A673 (cell line): ENCODE measurements at regions not wholly inside any gene's neighbourhood (a gene's known extent, or its start where the extent isn't known, plus 50 kb on each side); places are given as distances from the start of the nearest gene placed in this dataset.

Source experiments
- CTCF ChIP-seq: fragments of 300-800, 200-600 bp; sonication (generic); conservative IDR thresholded peaks from 2 replicates; pipeline ENCODE4 v1.5.1; 2017; ENCODE audit warnings: low read depth, mild to moderate bottlenecking, antibody characterized with exemption, low read length, moderate library complexity, mixed read lengths
- EZH2 ChIP-seq: fragments of 200-600 bp; sonication (generic); IDR thresholded peaks from 2 replicates; pipeline ENCODE4 v1.6.1; 2017; ENCODE audit warnings: borderline replicate concordance, low read depth, mild to moderate bottlenecking, mixed read lengths, antibody characterized with exemption, low read length; ENCODE audit not compliant: poor library complexity, severe bottlenecking

GRCh38 chr2:21486445-21486844, 362.7 kb downstream of the TDRD15 start:
- TF ChIP-seq CTCF = no peak
- TF ChIP-seq EZH2 = no peak
